T-cell (primary cell): ENCODE measurements at regions not wholly inside any gene's neighbourhood (a gene's known extent, or its start where the extent isn't known, plus 50 kb on each side); places are given as distances from the start of the nearest gene placed in this dataset.

Experiments
- ATAC-seq, 4 experiments: fragments of 200-7000 bp in 3 of 4; fragments of 150-1000 bp in 1 of 4; cut with Tn5 transposase; replicated peaks in 1 of 4; 1 replicate in 3 of 4; 2 replicates in 1 of 4; pipeline ENCODE4 v1.10.0; 2021; ENCODE audit warnings: moderate library complexity in 3 of 4, mild to moderate bottlenecking in 2 of 4, moderate number of reproducible peaks in 1 of 4
- CTCF ChIA-PET, 2 donors: fragments of 300-600 bp; sonication (Branson Sonifier 250); formaldehyde crosslinking; loops; one replicate each; lab custom pipeline; 2022; ENCODE audit warnings: antibody characterized with exemption in 2 of 2; lab: Charles Lee
- POLR2A ChIA-PET, 2 donors: fragments of 300-600 bp; sonication (Branson Sonifier 250); formaldehyde crosslinking; loops; one replicate each; lab custom pipeline; 2022; ENCODE audit warnings: antibody characterized with exemption in 2 of 2; lab: Charles Lee
- DNase-seq, 35 experiments: peaks; one replicate each; pipeline versions ENCODE4 v3.0.0 to v3.0.0-alpha.2; 2013 to 2023
- H3K27ac ChIP-seq: one replicate; pipeline ENCODE4 v1.5.1; 2013; ENCODE audit warnings: low read length
- H3K27me3 ChIP-seq, 2 experiments: replicated peaks in 1 of 2; 1 replicate in 1 of 2; 2 replicates in 1 of 2; pipeline versions ENCODE4 v1.6.1 to v1.7.0; 2013; ENCODE audit warnings: low read length in 1 of 2, mixed read lengths in 1 of 2; ENCODE audit not compliant: control insufficient read depth in 2 of 2, insufficient read depth in 2 of 2; ENCODE audit errors: extremely low read depth in 1 of 2
- H3K36me3 ChIP-seq, 2 donors: 1 replicate in 1 of 2; 2 replicates in 1 of 2; pipeline versions ENCODE4 v1.6.1 to v1.7.0; 2013; ENCODE audit warnings: low read length in 1 of 2; ENCODE audit not compliant: control insufficient read depth in 2 of 2, insufficient read depth in 1 of 2; ENCODE audit errors: extremely low read depth in 1 of 2
- H3K4me1 ChIP-seq, 2 experiments: 1 replicate in 1 of 2; 2 replicates in 1 of 2; pipeline versions ENCODE4 v1.6.1 to v1.7.0; 2013; ENCODE audit warnings: low read length in 2 of 2, mixed read lengths in 1 of 2; ENCODE audit not compliant: insufficient read depth in 2 of 2, control insufficient read depth in 1 of 2; ENCODE audit errors: extremely low read depth in 1 of 2
- H3K4me3 ChIP-seq, 2 donors: 1 replicate in 1 of 2; 2 replicates in 1 of 2; pipeline versions ENCODE4 v1.5.1 to v1.7.0; 2013; ENCODE audit warnings: mild to moderate bottlenecking in 2 of 2, low read length in 1 of 2, moderate library complexity in 1 of 2; ENCODE audit not compliant: control insufficient read depth in 1 of 2; ENCODE audit errors: extremely low read depth in 1 of 2
- H3K9me3 ChIP-seq: 2 replicates; pipeline ENCODE4 v1.7.0; 2013
- H3K27ac Mint-ChIP-seq, 2 donors: one replicate each; pipeline ENCODE4 v1.8.0; 2020 to 2021; ENCODE audit warnings: mild to moderate bottlenecking in 2 of 2, mixed read lengths in 2 of 2
- H3K27me3 Mint-ChIP-seq, 2 donors: one replicate each; pipeline ENCODE4 v1.8.0; 2021 to 2022; ENCODE audit warnings: mixed read lengths in 2 of 2
- H3K36me3 Mint-ChIP-seq: one replicate; pipeline ENCODE4 v1.8.0; 2021; ENCODE audit warnings: mixed read lengths
- H3K4me1 Mint-ChIP-seq, 3 donors: one replicate each; pipeline ENCODE4 v1.8.0; 2020 to 2022; ENCODE audit warnings: mixed read lengths in 3 of 3, mild to moderate bottlenecking in 1 of 3
- H3K4me3 Mint-ChIP-seq, 3 donors: one replicate each; pipeline ENCODE4 v1.8.0; 2020 to 2022; ENCODE audit warnings: mild to moderate bottlenecking in 3 of 3, mixed read lengths in 3 of 3, moderate library complexity in 3 of 3
- H3K9me3 Mint-ChIP-seq, 3 donors: one replicate each; pipeline ENCODE4 v1.8.0; 2020 to 2022; ENCODE audit warnings: mixed read lengths in 3 of 3
- WGBS: methylation state at CpG from one replicate; pipeline ENCODE4 v1.1.5; 2013; ENCODE audit warnings: missing lambda C conversion rate; ENCODE audit not compliant: insufficient coverage; 5-methylcytosine and 5-hydroxymethylcytosine counted together

GRCh38 chr10:24039315-24039714 lies 169.6 kb upstream of the KIAA1217 start:
- DNase-seq (no peak), ATAC-seq (no peak)
- Mint-ChIP-seq H3K27ac (no peak overlapping the region), H3K36me3 (no peaks in the 10 kb centered on the region), H3K27me3 (peaks cover 0 to 4% of the 10 kb centered on the region in 2 donors), H3K4me1 (no peaks in the 10 kb centered on the region), H3K4me3 (no peak overlapping the region), H3K9me3 (peaks cover 0 to 9% (median 4%) of the 10 kb centered on the region in 3 donors)
- POLR2A ChIA-PET = no interaction called here
- H3K27ac ChIP-seq = no peak overlapping the region
- H3K4me1 ChIP-seq = no peaks in the 10 kb centered on the region
- no peaks in the 10 kb centered on the region for H3K27me3 ChIP-seq
- no CpG with 5 or more reads among the region's 5 CpGs for WGBS
- H3K9me3 ChIP-seq = no peaks in the 10 kb centered on the region
- CTCF ChIA-PET = no interaction called here
- no peaks in the 10 kb centered on the region for H3K36me3 ChIP-seq
- H3K4me3 ChIP-seq = no peak overlapping the region

- no peaks in the 10 kb centered on the region for H3K9me3 ChIP-seq
- no peak overlapping the region for H3K27ac Mint-ChIP-seq
- H3K9me3 Mint-ChIP-seq = peaks cover 0 to 6% (median 1%) of the 10 kb centered on the region in 3 donors
- no peaks in the 10 kb centered on the region for H3K36me3 Mint-ChIP-seq
- DNase-seq (no peak), ATAC-seq (no peak)
- H3K4me3 Mint-ChIP-seq = no peak overlapping the region
- WGBS = no CpG with 5 or more reads among the region's 3 CpGs
- no peak overlapping the region for H3K4me3 ChIP-seq
- no peaks in the 10 kb centered on the region for H3K36me3 ChIP-seq
- no peak overlapping the region for H3K27ac ChIP-seq
- ChIA-PET CTCF (no interaction called here), POLR2A (no interaction called here)
- H3K27me3 ChIP-seq = no peaks in the 10 kb centered on the region
- H3K4me1 Mint-ChIP-seq = no peaks in the 10 kb centered on the region
- H3K4me1 ChIP-seq = no peaks in the 10 kb centered on the region
- H3K27me3 Mint-ChIP-seq = peaks cover 0 to 1% of the 10 kb centered on the region in 2 donors
These were observed 169.0 kb upstream of the KIAA1217 start for GRCh38 chr10:24039897-24040296.

- no peak overlapping the region for H3K27ac Mint-ChIP-seq
- DNase-seq (no peak), ATAC-seq (no peak)
- POLR2A ChIA-PET = no interaction called here
- no peak overlapping the region for H3K4me3 Mint-ChIP-seq
- WGBS = no CpG with 5 or more reads among the region's 3 CpGs
- peaks cover 0 to 5% (median under 1%) of the 10 kb centered on the region in 3 donors for H3K9me3 Mint-ChIP-seq
- H3K4me1 ChIP-seq = no peaks in the 10 kb centered on the region
- no peak overlapping the region for H3K4me3 ChIP-seq
- no peaks in the 10 kb centered on the region for H3K4me1 Mint-ChIP-seq
- H3K27me3 ChIP-seq = no peaks in the 10 kb centered on the region
- H3K27ac ChIP-seq = no peak overlapping the region
- no peaks in the 10 kb centered on the region for H3K27me3 Mint-ChIP-seq
- CTCF ChIA-PET = no interaction called here
- H3K9me3 ChIP-seq = no peaks in the 10 kb centered on the region
- no peaks in the 10 kb centered on the region for H3K36me3 ChIP-seq
- H3K36me3 Mint-ChIP-seq = no peaks in the 10 kb centered on the region
These were observed 167.9 kb upstream of the KIAA1217 start for GRCh38 chr10:24041034-24041433.

GRCh38 chr10:24041834-24042233 lies 167.1 kb upstream of the KIAA1217 start:
- Histone ChIP-seq H3K4me1 (no peaks in the 10 kb centered on the region), H3K4me3 (no peak overlapping the region), H3K27ac (no peak overlapping the region), H3K9me3 (no peaks in the 10 kb centered on the region), H3K27me3 (no peaks in the 10 kb centered on the region), H3K36me3 (no peaks in the 10 kb centered on the region)
- DNase-seq (no peak), ATAC-seq (no peak)
- H3K4me3 Mint-ChIP-seq = no peak overlapping the region
- H3K27ac Mint-ChIP-seq = no peak overlapping the region
- no peaks in the 10 kb centered on the region for H3K27me3 Mint-ChIP-seq
- H3K36me3 Mint-ChIP-seq = no peaks in the 10 kb centered on the region
- peaks cover 0 to 5% (median 4%) of the 10 kb centered on the region in 3 donors for H3K9me3 Mint-ChIP-seq
- WGBS = 91% methylated on average over 5 of the region's 8 CpGs
- POLR2A ChIA-PET = no interaction called here
- no peaks in the 10 kb centered on the region for H3K4me1 Mint-ChIP-seq
- CTCF ChIA-PET = no interaction called here

GRCh38 chr10:24042884-24043283 lies 166.1 kb upstream of the KIAA1217 start:
- ChIA-PET POLR2A (no interaction called here), CTCF (no interaction called here)
- H3K9me3 Mint-ChIP-seq = peaks cover 0 to 4% (median 4%) of the 10 kb centered on the region in 3 donors
- WGBS = 71% methylated on average over 1 of the region's 3 CpGs
- H3K4me3 ChIP-seq = no peak overlapping the region
- no peaks in the 10 kb centered on the region for H3K9me3 ChIP-seq
- H3K36me3 ChIP-seq = no peaks in the 10 kb centered on the region
- no peaks in the 10 kb centered on the region for H3K27me3 Mint-ChIP-seq
- H3K4me1 ChIP-seq = no peaks in the 10 kb centered on the region
- H3K27ac Mint-ChIP-seq = no peak overlapping the region
- no peak overlapping the region for H3K27ac ChIP-seq
- no peaks in the 10 kb centered on the region for H3K27me3 ChIP-seq
- H3K36me3 Mint-ChIP-seq = no peaks in the 10 kb centered on the region
- H3K4me3 Mint-ChIP-seq = no peak overlapping the region
- DNase-seq (no peak), ATAC-seq (no peak)
- H3K4me1 Mint-ChIP-seq = no peaks in the 10 kb centered on the region

GRCh38 chr10:24046060-24046459 lies 162.9 kb upstream of the KIAA1217 start:
- no peaks in the 10 kb centered on the region for H3K9me3 ChIP-seq
- CTCF ChIA-PET = no interaction called here
- no peaks in the 10 kb centered on the region for H3K4me1 Mint-ChIP-seq
- no peaks in the 10 kb centered on the region for H3K36me3 ChIP-seq
- no peaks in the 10 kb centered on the region for H3K4me1 ChIP-seq
- no peak overlapping the region for H3K27ac Mint-ChIP-seq
- no peak overlapping the region for H3K4me3 ChIP-seq
- ATAC-seq (no peak), DNase-seq (no peak)
- no peaks in the 10 kb centered on the region for H3K36me3 Mint-ChIP-seq
- WGBS = no CpG with 5 or more reads among the region's 2 CpGs
- H3K9me3 Mint-ChIP-seq = peaks cover 0 to 4% (median 4%) of the 10 kb centered on the region in 3 donors
- H3K27me3 ChIP-seq = no peaks in the 10 kb centered on the region
- no peak overlapping the region for H3K27ac ChIP-seq
- POLR2A ChIA-PET = no interaction called here
- H3K27me3 Mint-ChIP-seq = no peaks in the 10 kb centered on the region
- no peak overlapping the region for H3K4me3 Mint-ChIP-seq

- ChIA-PET POLR2A (interaction anchor here in 1 of 2 donors (0.6 kb wide), 1 partner anchor 71 kb away, joined by 3 read pairs; no protein-coding TSS in a partner anchor), CTCF (no interaction called here)
- Mint-ChIP-seq H3K27ac (no peak overlapping the region), H3K27me3 (no peaks in the 10 kb centered on the region), H3K36me3 (no peaks in the 10 kb centered on the region), H3K4me1 (no peaks in the 10 kb centered on the region), H3K4me3 (no peak overlapping the region), H3K9me3 (peaks cover 3 to 9% (median 8%) of the 10 kb centered on the region in 3 donors)
- no peaks in the 10 kb centered on the region for H3K4me1 ChIP-seq
- H3K27ac ChIP-seq = no peak overlapping the region
- no peaks in the 10 kb centered on the region for H3K9me3 ChIP-seq
- no peaks in the 10 kb centered on the region for H3K36me3 ChIP-seq
- no CpG with 5 or more reads among the region's 1 CpG for WGBS
- DNase-seq = no peak
- no peaks in the 10 kb centered on the region for H3K27me3 ChIP-seq
- H3K4me3 ChIP-seq = no peak overlapping the region
- ATAC-seq = no peak
These were observed 161.8 kb upstream of the KIAA1217 start for GRCh38 chr10:24047176-24047575.
